ENCODE measurements at regions not wholly inside any gene's neighbourhood (a gene's known extent, or its start where the extent isn't known, plus 50 kb on each side); places are given as distances from the start of the nearest gene placed in this dataset.
A peak's percentile ranks its signal among the peaks of the same experiment; 100 is the strongest.

GRCh38 chr4:20386906-20387305, 135.2 kb downstream of the SLIT2 start:
- Mint-ChIP-seq H3K27ac (no peak overlapping the region), H3K9me3 (no peaks in the 10 kb centered on the region), H3K4me1 (ENCODE audit: low read depth) (no peaks in the 10 kb centered on the region), H3K27me3 (ENCODE audit: low read depth) (no peaks in the 10 kb centered on the region), H3K36me3 (ENCODE audit: low read depth) (no peaks in the 10 kb centered on the region), H3K4me3 (no peak overlapping the region)
- no peak for DNase-seq
- CTCF ChIA-PET = interaction anchor here (1.6 kb wide), 1 partner anchor 9 kb away, joined by 9 read pairs; no protein-coding TSS in a partner anchor
- intact Hi-C loops (cut with micrococcal nuclease) = no loop called here

GRCh38 chr4:20391198-20391597, 139.5 kb downstream of the SLIT2 start:
- H3K36me3 Mint-ChIP-seq (ENCODE audit: low read depth) = no peaks in the 10 kb centered on the region
- no peak overlapping the region for H3K27ac Mint-ChIP-seq
- intact Hi-C loops (cut with micrococcal nuclease) = no loop called here
- H3K4me1 Mint-ChIP-seq (ENCODE audit: low read depth) = no peaks in the 10 kb centered on the region
- H3K4me3 Mint-ChIP-seq = no peak overlapping the region
- no peak for DNase-seq
- no peaks in the 10 kb centered on the region for H3K9me3 Mint-ChIP-seq
- peaks cover 3% of the 10 kb centered on the region for H3K27me3 Mint-ChIP-seq (ENCODE audit: low read depth)
- CTCF ChIA-PET = no interaction called here

GRCh38 chr4:20391912-20392311, 140.2 kb downstream of the SLIT2 start:
- H3K27me3 Mint-ChIP-seq (ENCODE audit: low read depth) = peaks cover 3% of the 10 kb centered on the region
- intact Hi-C loops (cut with micrococcal nuclease) = no loop called here
- no peaks in the 10 kb centered on the region for H3K4me1 Mint-ChIP-seq (ENCODE audit: low read depth)
- no peak overlapping the region for H3K4me3 Mint-ChIP-seq
- H3K36me3 Mint-ChIP-seq (ENCODE audit: low read depth) = no peaks in the 10 kb centered on the region
- DNase-seq = no peak
- H3K27ac Mint-ChIP-seq = no peak overlapping the region
- H3K9me3 Mint-ChIP-seq = no peaks in the 10 kb centered on the region
- CTCF ChIA-PET = no interaction called here

GRCh38 chr4:20393486-20394100, 141.9 kb downstream of the SLIT2 start:
- CTCF ChIA-PET = interaction anchor here (0.7 to 1.6 kb wide), 6 partner anchors 11 to 316 kb away, joined by 3 to 7 read pairs (median 3); no protein-coding TSS in a partner anchor
- no peaks in the 10 kb centered on the region for H3K36me3 Mint-ChIP-seq (ENCODE audit: low read depth)
- H3K27ac Mint-ChIP-seq = no peak overlapping the region
- DNase-seq = no peak
- peaks cover 7% of the 10 kb centered on the region for H3K27me3 Mint-ChIP-seq (ENCODE audit: low read depth)
- H3K9me3 Mint-ChIP-seq = no peaks in the 10 kb centered on the region
- no peak overlapping the region for H3K4me3 Mint-ChIP-seq
- no peaks in the 10 kb centered on the region for H3K4me1 Mint-ChIP-seq (ENCODE audit: low read depth)
- intact Hi-C loops (cut with micrococcal nuclease) = loop anchor here (2.0 kb wide), 1 partner anchor 25 kb away; no protein-coding TSS in a partner anchor

GRCh38 chr4:20394512-20394911, 142.8 kb downstream of the SLIT2 start:
- Mint-ChIP-seq H3K4me3 (no peak overlapping the region), H3K27ac (no peak overlapping the region), H3K27me3 (ENCODE audit: low read depth) (peaks cover 7% of the 10 kb centered on the region), H3K4me1 (ENCODE audit: low read depth) (no peaks in the 10 kb centered on the region), H3K9me3 (no peaks in the 10 kb centered on the region), H3K36me3 (ENCODE audit: low read depth) (no peaks in the 10 kb centered on the region)
- CTCF ChIA-PET = interaction anchor here (0.7 to 2.1 kb wide), 9 partner anchors 12 to 315 kb away, joined by 3 to 11 read pairs (median 5); no protein-coding TSS in a partner anchor
- no peak for DNase-seq
- intact Hi-C loops (cut with micrococcal nuclease) = loop anchor here (2.0 kb wide), 1 partner anchor 24 kb away; no protein-coding TSS in a partner anchor

GRCh38 chr4:20395160-20395773, 143.6 kb downstream of the SLIT2 start:
- H3K27me3 Mint-ChIP-seq (ENCODE audit: low read depth) = peaks cover 7% of the 10 kb centered on the region
- DNase-seq = peak; percentile 46
- intact Hi-C loops (cut with micrococcal nuclease) = loop anchor here (1.0 to 2.0 kb wide), 2 partner anchors 24 to 290 kb away; no protein-coding TSS in a partner anchor
- no peak overlapping the region for H3K27ac Mint-ChIP-seq
- no peaks in the 10 kb centered on the region for H3K9me3 Mint-ChIP-seq
- H3K4me1 Mint-ChIP-seq (ENCODE audit: low read depth) = no peaks in the 10 kb centered on the region
- H3K36me3 Mint-ChIP-seq (ENCODE audit: low read depth) = no peaks in the 10 kb centered on the region
- H3K4me3 Mint-ChIP-seq = no peak overlapping the region
- CTCF ChIA-PET = interaction anchor here (0.9 to 2.1 kb wide), 8 partner anchors 9 to 290 kb away, joined by 3 to 11 read pairs (median 6); no protein-coding TSS in a partner anchor

- DNase-seq = no peak
- Mint-ChIP-seq H3K27ac (no peak overlapping the region), H3K4me1 (ENCODE audit: low read depth) (no peaks in the 10 kb centered on the region), H3K4me3 (no peak overlapping the region), H3K36me3 (ENCODE audit: low read depth) (no peaks in the 10 kb centered on the region), H3K9me3 (no peaks in the 10 kb centered on the region), H3K27me3 (ENCODE audit: low read depth) (peaks cover 2% of the 10 kb centered on the region)
- intact Hi-C loops (cut with micrococcal nuclease) = no loop called here
- CTCF ChIA-PET = no interaction called here
Observed at GRCh38 chr4:20403290-20403689, 151.6 kb downstream of the SLIT2 start.

- intact Hi-C loops (cut with micrococcal nuclease) = no loop called here
- H3K36me3 Mint-ChIP-seq (ENCODE audit: low read depth) = no peaks in the 10 kb centered on the region
- H3K4me3 Mint-ChIP-seq = no peak overlapping the region
- no peak for DNase-seq
- no peaks in the 10 kb centered on the region for H3K9me3 Mint-ChIP-seq
- CTCF ChIA-PET = interaction anchor here (0.8 kb wide), 1 partner anchor 26 kb away, joined by 4 read pairs; no protein-coding TSS in a partner anchor
- peaks cover 2% of the 10 kb centered on the region for H3K27me3 Mint-ChIP-seq (ENCODE audit: low read depth)
- H3K27ac Mint-ChIP-seq = no peak overlapping the region
- H3K4me1 Mint-ChIP-seq (ENCODE audit: low read depth) = no peaks in the 10 kb centered on the region
Observed at GRCh38 chr4:20403846-20404245, 152.1 kb downstream of the SLIT2 start.

GRCh38 chr4:20408611-20409010, 156.9 kb downstream of the SLIT2 start:
- H3K27ac Mint-ChIP-seq = no peak overlapping the region
- no peak for DNase-seq
- H3K36me3 Mint-ChIP-seq (ENCODE audit: low read depth) = no peaks in the 10 kb centered on the region
- intact Hi-C loops (cut with micrococcal nuclease) = no loop called here
- no peaks in the 10 kb centered on the region for H3K4me1 Mint-ChIP-seq (ENCODE audit: low read depth)
- H3K4me3 Mint-ChIP-seq = no peak overlapping the region
- CTCF ChIA-PET = interaction anchor here (1.2 to 1.6 kb wide), 2 partner anchors 13 to 276 kb away, joined by 3 to 7 read pairs; no protein-coding TSS in a partner anchor
- peaks cover 4% of the 10 kb centered on the region for H3K27me3 Mint-ChIP-seq (ENCODE audit: low read depth)
- H3K9me3 Mint-ChIP-seq = no peaks in the 10 kb centered on the region

GRCh38 chr4:20412072-20412471, 160.4 kb downstream of the SLIT2 start:
- H3K27ac Mint-ChIP-seq = no peak overlapping the region
- H3K9me3 Mint-ChIP-seq = no peaks in the 10 kb centered on the region
- no peaks in the 10 kb centered on the region for H3K4me1 Mint-ChIP-seq (ENCODE audit: low read depth)
- no peak overlapping the region for H3K4me3 Mint-ChIP-seq
- H3K27me3 Mint-ChIP-seq (ENCODE audit: low read depth) = peaks cover 4% of the 10 kb centered on the region
- CTCF ChIA-PET = interaction anchor here (1.0 kb wide), 1 partner anchor 9 kb away, joined by 4 read pairs; no protein-coding TSS in a partner anchor
- intact Hi-C loops (cut with micrococcal nuclease) = no loop called here
- no peaks in the 10 kb centered on the region for H3K36me3 Mint-ChIP-seq (ENCODE audit: low read depth)
- DNase-seq = no peak

GRCh38 chr4:20416800-20417199, 165.1 kb downstream of the SLIT2 start:
- CTCF ChIA-PET = interaction anchor here (0.7 to 1.0 kb wide), 3 partner anchors 167 to 268 kb away, joined by 3 to 5 read pairs (median 3); no protein-coding TSS in a partner anchor
- no peaks in the 10 kb centered on the region for H3K36me3 Mint-ChIP-seq (ENCODE audit: low read depth)
- intact Hi-C loops (cut with micrococcal nuclease) = loop anchor here (5.0 kb wide), 1 partner anchor 164 kb away; the partner anchor contains the start of gene SLIT2

GRCh38 chr4:20418861-20419451, 167.3 kb downstream of the SLIT2 start:
- H3K4me3 Mint-ChIP-seq = peak overlapping the region; percentile 20
- CTCF ChIA-PET = interaction anchor here (1.3 kb wide), 1 partner anchor 266 kb away, joined by 7 read pairs; no protein-coding TSS in a partner anchor
- peak; percentile 11 for DNase-seq
- no peaks in the 10 kb centered on the region for H3K36me3 Mint-ChIP-seq (ENCODE audit: low read depth)
- H3K27ac Mint-ChIP-seq = no peak overlapping the region
- no peaks in the 10 kb centered on the region for H3K27me3 Mint-ChIP-seq (ENCODE audit: low read depth)
- H3K4me1 Mint-ChIP-seq (ENCODE audit: low read depth) = peaks cover 4% of the 10 kb centered on the region
- H3K9me3 Mint-ChIP-seq = no peaks in the 10 kb centered on the region
- intact Hi-C loops (cut with micrococcal nuclease) = loop anchor here (1.0 to 5.0 kb wide), 6 partner anchors 24 to 1349 kb away; partner anchors contain the start of genes PACRGL and SLIT2

More at GRCh38 chr4:20416800-20417199, 165.1 kb downstream of the SLIT2 start:
- no peaks in the 10 kb centered on the region for H3K27me3 Mint-ChIP-seq (ENCODE audit: low read depth)
- H3K4me3 Mint-ChIP-seq = no peak overlapping the region
- no peaks in the 10 kb centered on the region for H3K9me3 Mint-ChIP-seq
- H3K4me1 Mint-ChIP-seq (ENCODE audit: low read depth) = peaks cover 4% of the 10 kb centered on the region
- DNase-seq = no peak
- H3K27ac Mint-ChIP-seq = no peak overlapping the region
